Small intestine (tissue), 7 donors: ENCODE measurements at regions not wholly inside any gene's neighbourhood (a gene's known extent, or its start where the extent isn't known, plus 50 kb on each side); places are given as distances from the start of the nearest gene placed in this dataset.
"Not testable (repeated sequence)": the region's sequence is repeated elsewhere in the genome, so short reads cannot be mapped to it uniquely, and the experiment has no call there.

Source experiments
- DNase-seq, 2 donors: peaks; one replicate each; pipeline versions ENCODE4 v3.0.0 to v3.0.0-alpha.2; 2013
- FAIRE-seq: peaks from 2 replicates; lab custom pipeline; 2012; peaks lifted over from hg19 to GRCh38; lab: Jason Lieb, UNC
- H3K27ac ChIP-seq, 3 donors: one replicate each; pipeline ENCODE4 v1.5.1; 2013; ENCODE audit warnings: low read length in 2 of 3, mild to moderate bottlenecking in 2 of 3, control low read depth in 1 of 3, inconsistent platforms in 1 of 3, low read depth in 1 of 3, moderate library complexity in 1 of 3
- H3K27me3 ChIP-seq, 3 donors: one replicate each; pipeline ENCODE4 v1.6.1; 2013; ENCODE audit warnings: low read length in 3 of 3, inconsistent platforms in 1 of 3; ENCODE audit not compliant: control insufficient read depth in 3 of 3, insufficient read depth in 3 of 3
- H3K36me3 ChIP-seq, 3 donors: one replicate each; pipeline ENCODE4 v1.6.1; 2013; ENCODE audit warnings: low read length in 3 of 3, inconsistent platforms in 1 of 3, low read depth in 1 of 3, mild to moderate bottlenecking in 1 of 3, moderate library complexity in 1 of 3; ENCODE audit not compliant: control insufficient read depth in 3 of 3, insufficient read depth in 2 of 3
- H3K4me1 ChIP-seq, 3 donors: one replicate each; pipeline ENCODE4 v1.6.1; 2013; ENCODE audit warnings: low read length in 2 of 3, inconsistent platforms in 1 of 3, low read depth in 1 of 3, mild to moderate bottlenecking in 1 of 3, moderate library complexity in 1 of 3; ENCODE audit not compliant: control insufficient read depth in 3 of 3, insufficient read depth in 2 of 3
- H3K4me3 ChIP-seq, 3 donors: one replicate each; pipeline ENCODE4 v1.5.1; 2013; ENCODE audit warnings: low read length in 3 of 3, control low read depth in 1 of 3, inconsistent platforms in 1 of 3, low read depth in 1 of 3, mild to moderate bottlenecking in 1 of 3, moderate library complexity in 1 of 3
- H3K9me3 ChIP-seq, 2 donors: one replicate each; pipeline ENCODE4 v1.6.1; 2013; ENCODE audit warnings: low read depth in 1 of 2, low read length in 1 of 2; ENCODE audit not compliant: control insufficient read depth in 2 of 2, insufficient read depth in 1 of 2
- WGBS, 3 donors: extraction: QIAGEN DNeasy Blood & Tissue Kit; methylation state at CpG; one replicate each; pipeline ENCODE4 v1.1.7; 2013; 5-methylcytosine and 5-hydroxymethylcytosine counted together
- donor health status: healthy with polysubstance abuse.
- donor health status: control.
- donor health status: control.
- donor health status: Bipolar disorder and iron deficiency.
- donor health status: healthy.

DNA sequence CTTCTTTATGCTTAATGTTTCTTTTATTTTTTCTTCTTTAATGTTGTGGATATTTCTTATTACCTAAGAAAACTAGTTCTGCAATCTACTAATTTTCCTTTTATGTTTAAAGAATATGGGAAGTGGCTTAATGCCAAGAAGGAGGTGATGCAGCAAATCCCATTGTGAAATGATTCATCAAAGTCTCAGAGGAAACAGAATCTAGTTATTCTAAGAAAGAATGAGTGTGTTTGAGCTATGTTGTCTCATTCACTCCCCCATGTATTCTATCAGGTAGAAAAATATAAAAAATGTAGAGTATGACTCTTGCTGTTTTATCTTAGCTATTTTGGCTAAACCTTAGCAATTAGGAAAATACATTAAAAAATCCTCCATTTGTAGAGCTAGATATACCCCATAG lies 659.9 kb upstream of the RGS18 start:
- Histone ChIP-seq H3K27me3 (no peaks in the 10 kb centered on the region), H3K9me3 (no peaks in the 10 kb centered on the region), H3K27ac (no peak overlapping the region), H3K4me3 (no peak overlapping the region), H3K36me3 (no peaks in the 10 kb centered on the region), H3K4me1 (no peaks in the 10 kb centered on the region)
- DNase-seq (no peak), FAIRE-seq (no peak)

DNA sequence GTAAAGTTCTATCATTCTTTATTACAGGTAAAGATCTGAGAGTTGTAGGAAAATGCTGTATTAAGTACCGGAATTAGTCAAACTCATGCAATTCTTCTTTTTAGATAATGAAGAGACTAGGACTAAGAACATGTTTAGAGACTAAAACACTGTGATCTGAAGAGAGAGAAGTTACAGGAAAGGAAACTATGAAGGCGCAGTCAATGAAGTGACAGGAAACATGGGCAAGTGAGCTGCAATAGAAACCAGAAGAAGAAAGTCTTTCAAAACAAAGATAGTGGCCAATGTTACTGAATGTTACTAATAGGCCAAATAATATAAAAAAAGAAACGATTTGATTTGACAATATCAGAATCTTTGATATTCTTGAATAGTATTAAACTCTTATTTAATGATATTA lies 659.4 kb upstream of the RGS18 start:
- DNase-seq (no peak), FAIRE-seq (no peak)
- 76 to 82% (median 80%) methylated on average over 3 of the region's 3 CpGs for WGBS, 3 donors
- no peaks in the 10 kb centered on the region for H3K4me1 ChIP-seq
- no peaks in the 10 kb centered on the region for H3K9me3 ChIP-seq
- H3K36me3 ChIP-seq = no peaks in the 10 kb centered on the region
- no peak overlapping the region for H3K27ac ChIP-seq
- no peak overlapping the region for H3K4me3 ChIP-seq
- no peaks in the 10 kb centered on the region for H3K27me3 ChIP-seq

DNA sequence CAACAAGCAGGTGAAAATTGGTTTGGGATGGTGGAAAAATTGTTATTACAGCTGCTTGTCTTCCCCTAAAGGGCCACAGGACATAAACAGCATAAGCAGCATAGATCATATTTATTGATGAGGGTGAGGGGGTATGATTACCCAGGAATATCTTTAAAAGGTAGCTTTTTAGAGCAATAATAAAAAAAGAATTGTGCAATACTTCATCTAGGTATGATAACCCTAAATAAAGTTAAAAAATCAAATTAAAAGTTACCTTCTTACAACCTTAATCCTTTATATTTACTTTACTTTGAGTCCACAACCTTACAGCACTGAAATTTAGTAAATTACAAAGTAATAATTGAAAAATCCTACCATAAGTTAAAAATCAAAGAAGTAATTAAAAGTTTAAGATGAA lies 653.3 kb upstream of the RGS18 start:
- DNase-seq = no peak
- Histone ChIP-seq H3K36me3 (no peaks in the 10 kb centered on the region), H3K4me1 (no peaks in the 10 kb centered on the region), H3K27me3 (no peaks in the 10 kb centered on the region), H3K27ac (no peak overlapping the region), H3K9me3 (no peaks in the 10 kb centered on the region), H3K4me3 (no peak overlapping the region)
- no peak for FAIRE-seq

DNA sequence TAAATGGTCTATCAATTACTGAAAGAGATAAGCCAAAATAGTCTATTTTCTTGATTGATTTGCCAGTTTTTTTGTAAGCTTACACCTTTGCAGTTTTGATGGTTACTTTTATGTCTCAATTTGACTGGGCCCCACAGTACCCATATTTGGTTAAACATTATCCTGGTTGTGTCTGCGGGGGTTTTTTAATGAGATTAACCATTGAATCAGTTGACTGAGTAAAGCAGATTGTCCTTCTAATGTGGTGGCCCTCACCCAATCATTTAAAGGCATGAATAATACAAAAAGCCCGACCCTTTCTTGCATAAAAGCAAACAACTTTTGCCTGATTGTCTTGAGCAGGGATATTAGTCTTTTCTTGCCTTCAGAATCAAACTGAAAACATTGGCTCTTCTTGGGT lies 650.0 kb upstream of the RGS18 start:
- 38 to 64% (median 44%) methylated on average over 2 of the region's 2 CpGs for WGBS, 3 donors
- H3K9me3 ChIP-seq = no peaks in the 10 kb centered on the region
- H3K4me3 ChIP-seq = no peak overlapping the region
- no peaks in the 10 kb centered on the region for H3K36me3 ChIP-seq
- FAIRE-seq (no peak), DNase-seq (no peak)
- no peaks in the 10 kb centered on the region for H3K4me1 ChIP-seq
- no peak overlapping the region for H3K27ac ChIP-seq
- no peaks in the 10 kb centered on the region for H3K27me3 ChIP-seq

DNA sequence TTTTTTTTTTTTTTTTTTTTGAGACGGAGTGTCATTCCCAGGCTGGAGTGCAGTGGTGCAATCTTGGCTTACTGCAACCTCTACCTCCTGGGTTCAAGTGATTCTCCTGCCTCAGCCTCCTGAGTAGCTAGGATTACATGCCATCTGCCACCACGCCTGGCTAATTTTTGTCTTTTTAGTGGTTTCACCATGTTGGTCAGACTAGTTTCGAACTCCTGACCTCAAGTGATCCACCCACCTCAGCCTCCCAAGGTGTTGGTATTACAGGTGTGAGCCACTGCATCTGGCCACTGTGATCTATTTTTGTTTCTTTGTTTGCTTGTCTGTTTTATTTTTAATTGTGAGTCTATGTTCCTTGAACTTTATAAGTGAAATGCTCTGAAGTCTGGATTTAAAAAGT lies 646.8 kb upstream of the RGS18 start:
- H3K4me3 ChIP-seq, H3K27me3 ChIP-seq, DNase-seq, H3K4me1 ChIP-seq, H3K9me3 ChIP-seq, FAIRE-seq, H3K36me3 ChIP-seq, H3K27ac ChIP-seq: not testable (repeated sequence)
- 85 to 94% (median 87%) methylated on average over 3 of the region's 3 CpGs for WGBS, 3 donors

DNA sequence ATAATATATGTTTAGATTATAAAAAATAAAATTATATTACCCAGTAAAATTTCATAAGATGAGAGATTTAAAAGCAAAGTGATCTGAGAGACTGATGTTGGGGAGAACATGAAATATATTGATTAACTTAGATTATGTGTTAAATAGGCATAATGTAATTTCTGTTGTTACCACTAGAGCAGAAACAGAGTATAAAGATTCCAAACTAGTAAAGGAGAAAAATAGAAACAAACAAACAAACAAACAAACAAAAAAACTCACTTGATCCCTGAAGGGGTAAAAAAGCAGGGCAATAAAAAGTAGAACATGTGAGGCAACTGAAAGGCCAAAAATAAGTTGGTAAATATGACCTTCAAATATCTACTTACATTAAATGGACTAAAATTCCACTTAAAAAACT lies 640.4 kb upstream of the RGS18 start:
- DNase-seq = no peak
- H3K9me3 ChIP-seq = peaks cover 0 to 3% of the 10 kb centered on the region in 2 donors
- H3K36me3 ChIP-seq = no peaks in the 10 kb centered on the region
- H3K27me3 ChIP-seq = no peaks in the 10 kb centered on the region
- H3K27ac ChIP-seq = no peak overlapping the region
- no peaks in the 10 kb centered on the region for H3K4me1 ChIP-seq
- no peak for FAIRE-seq
- H3K4me3 ChIP-seq = no peak overlapping the region

DNA sequence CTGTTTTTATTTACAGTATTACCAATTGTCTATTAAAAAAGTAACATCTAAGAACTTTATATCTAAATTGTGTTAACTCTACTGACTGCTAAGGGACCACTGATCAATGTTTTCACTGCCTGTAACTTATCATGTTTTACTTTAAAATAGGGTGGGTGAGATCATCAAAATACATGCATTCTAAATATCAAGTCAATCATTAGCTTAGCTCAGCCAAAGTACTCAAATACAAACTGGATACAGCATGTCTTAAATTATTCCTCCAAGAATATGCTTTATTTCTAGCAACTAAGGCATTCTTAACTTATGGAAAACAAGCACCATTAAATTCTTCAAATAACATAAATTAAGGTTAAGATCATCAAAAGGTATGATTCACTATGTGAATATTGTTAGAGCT lies 638.7 kb upstream of the RGS18 start:
- Histone ChIP-seq H3K9me3 (no peaks in the 10 kb centered on the region), H3K27me3 (no peaks in the 10 kb centered on the region), H3K27ac (no peak overlapping the region), H3K4me1 (no peaks in the 10 kb centered on the region), H3K4me3 (no peak overlapping the region), H3K36me3 (no peaks in the 10 kb centered on the region)
- FAIRE-seq (no peak), DNase-seq (no peak)

DNA sequence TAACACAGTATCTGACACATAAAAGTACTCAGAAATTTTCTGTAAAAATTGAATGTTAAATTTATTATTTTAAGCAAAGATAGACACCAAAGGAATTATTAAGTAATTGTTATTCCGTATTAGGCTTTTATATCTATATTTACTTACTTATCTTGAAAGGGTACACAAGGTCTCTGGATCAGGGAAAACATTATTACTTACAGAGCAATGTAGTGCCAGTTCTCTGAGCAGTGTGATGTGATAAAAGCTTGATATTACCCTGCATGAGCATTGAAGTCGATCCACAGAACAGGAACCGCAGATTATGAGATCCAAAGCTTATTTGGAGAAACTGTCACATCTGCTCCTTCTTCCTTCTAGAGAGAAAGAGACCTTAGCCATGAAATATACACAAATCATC lies 637.9 kb upstream of the RGS18 start:
- WGBS, 3 donors = 18 to 63% (median 33%) methylated on average over 3 of the region's 3 CpGs
- Histone ChIP-seq H3K4me3 (no peak overlapping the region), H3K27ac (no peak overlapping the region), H3K4me1 (no peaks in the 10 kb centered on the region), H3K27me3 (no peaks in the 10 kb centered on the region), H3K9me3 (no peaks in the 10 kb centered on the region), H3K36me3 (no peaks in the 10 kb centered on the region)
- peak in 1 of 2 donors; percentile 2 for DNase-seq
- no peak for FAIRE-seq

DNA sequence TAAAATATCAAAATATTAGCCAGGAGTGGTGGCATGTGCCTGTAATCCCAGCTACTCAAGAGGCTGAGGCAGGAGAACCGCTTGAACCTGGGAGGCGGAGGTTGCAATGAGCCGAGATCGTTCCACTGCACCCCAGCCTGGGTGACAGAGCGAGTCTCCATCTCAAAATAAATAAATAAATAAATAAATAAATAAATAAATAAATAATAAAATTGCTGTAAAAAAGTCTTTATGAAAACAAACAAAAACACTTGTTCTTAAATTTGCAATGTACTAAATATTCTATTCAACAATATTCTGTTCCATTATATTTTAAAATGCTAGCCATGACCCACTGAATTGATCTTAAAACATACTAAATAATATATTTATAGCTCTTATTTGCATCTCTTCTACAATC lies 632.3 kb upstream of the RGS18 start:
- WGBS, 3 donors = 91 to 97% (median 95%) methylated on average over 5 of the region's 5 CpGs
- H3K4me1 ChIP-seq, DNase-seq, FAIRE-seq, H3K27me3 ChIP-seq, H3K9me3 ChIP-seq, H3K36me3 ChIP-seq, H3K27ac ChIP-seq, H3K4me3 ChIP-seq: not testable (repeated sequence)
